HG02642 (cell line): ENCODE measurements at regions not wholly inside any gene's neighbourhood (a gene's known extent, or its start where the extent isn't known, plus 50 kb on each side); places are given as distances from the start of the nearest gene placed in this dataset.

ENCODE experiments used
- ATAC-seq: cut with Tn5 transposase; IDR thresholded peaks from one replicate; pipeline ENCODE4 v1.9.1; 2021; ENCODE audit warnings: mild to moderate bottlenecking; ENCODE audit not compliant: unreplicated experiment, poor library complexity

DNA sequence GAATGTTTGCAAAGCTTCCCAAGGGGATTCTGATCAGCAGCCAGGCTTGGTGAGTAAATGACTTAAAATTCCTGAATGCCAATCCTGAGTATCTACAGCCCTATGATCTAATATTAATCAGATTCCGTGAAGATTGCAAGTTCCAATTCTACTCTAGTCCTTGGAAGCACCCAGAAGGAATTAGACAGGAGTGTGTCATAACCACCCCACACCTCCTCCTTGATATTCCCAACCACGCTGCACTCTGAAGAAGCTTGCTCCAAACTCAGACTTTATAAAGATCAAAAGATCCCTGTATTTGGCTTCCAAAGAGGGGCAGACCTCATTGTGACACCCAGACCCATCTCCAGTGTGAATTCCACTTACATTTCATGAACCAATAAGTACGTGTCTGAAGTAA, 306.0 kb downstream of the BCL11B start:
- ATAC-seq: no peak

GRCh38 chr14:98966475-98967162, 305.4 kb downstream of the BCL11B start:
- no peak for ATAC-seq

GRCh38 chr14:98974113-98974512, 297.9 kb downstream of the BCL11B start:
- no peak for ATAC-seq

GRCh38 chr14:98976271-98976670, 295.7 kb downstream of the BCL11B start:
- ATAC-seq: no peak

- ATAC-seq: no peak
Measured at GRCh38 chr14:98977451-98977850, 294.5 kb downstream of the BCL11B start.

DNA sequence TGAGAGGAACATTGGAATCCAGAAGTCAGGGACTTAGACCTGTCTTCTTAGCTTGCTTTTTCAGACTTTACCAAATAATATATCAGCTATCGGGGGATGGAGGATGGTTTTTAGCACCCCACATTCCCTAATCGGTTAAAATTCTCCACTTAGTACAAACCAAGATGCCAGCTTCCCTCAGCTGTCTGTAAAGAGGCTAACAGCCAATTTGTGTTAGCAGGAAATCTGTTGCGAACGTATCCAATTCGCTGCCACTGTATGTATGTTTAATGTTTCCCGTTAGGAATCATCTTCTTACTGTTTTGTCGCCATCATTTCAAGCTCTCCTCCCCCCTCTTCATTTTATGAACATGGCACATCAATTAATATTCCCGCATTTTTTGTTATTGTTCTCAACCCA, 289.0 kb downstream of the BCL11B start:
- ATAC-seq: no peak

DNA sequence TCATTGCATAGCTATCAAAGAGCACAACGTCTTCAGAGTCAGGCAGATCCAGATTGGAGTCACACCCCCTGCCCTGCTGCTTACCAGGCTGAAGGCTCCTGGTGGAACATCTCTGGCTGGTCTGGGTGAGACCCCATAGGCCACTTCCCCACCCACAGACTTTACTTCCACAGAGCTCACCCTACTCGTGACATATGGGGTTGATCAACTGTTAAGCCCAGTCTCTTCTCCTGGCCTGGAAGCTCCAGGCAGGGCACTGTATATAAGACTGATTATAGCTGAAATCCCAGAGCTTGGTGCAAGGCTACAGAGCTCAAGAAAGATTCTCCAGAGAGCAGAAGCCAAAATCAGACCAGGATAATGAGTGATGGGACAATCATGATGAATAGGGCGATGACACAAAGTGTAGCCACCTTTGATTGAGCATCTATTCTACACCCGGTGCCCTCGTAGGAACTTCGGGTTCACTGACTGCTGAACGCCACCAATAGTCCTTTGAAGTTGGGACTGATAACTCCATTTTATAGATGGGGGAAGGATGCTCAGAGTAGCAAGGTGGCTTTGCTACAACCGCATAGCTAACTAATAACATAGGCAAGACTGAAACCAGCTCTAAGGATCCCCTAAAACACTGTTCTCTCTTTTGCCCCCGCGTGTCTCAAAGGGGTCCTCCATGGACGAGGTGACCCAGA, 287.8 kb downstream of the BCL11B start:
- no peak for ATAC-seq

- ATAC-seq: no peak
Measured at GRCh38 chr14:98984719-98985041, 287.3 kb downstream of the BCL11B start.

GRCh38 chr14:98993818-98994217, 278.2 kb downstream of the BCL11B start:
- ATAC-seq: no peak

- no peak for ATAC-seq
Measured at GRCh38 chr14:98994561-98994960, 277.4 kb downstream of the BCL11B start.

DNA sequence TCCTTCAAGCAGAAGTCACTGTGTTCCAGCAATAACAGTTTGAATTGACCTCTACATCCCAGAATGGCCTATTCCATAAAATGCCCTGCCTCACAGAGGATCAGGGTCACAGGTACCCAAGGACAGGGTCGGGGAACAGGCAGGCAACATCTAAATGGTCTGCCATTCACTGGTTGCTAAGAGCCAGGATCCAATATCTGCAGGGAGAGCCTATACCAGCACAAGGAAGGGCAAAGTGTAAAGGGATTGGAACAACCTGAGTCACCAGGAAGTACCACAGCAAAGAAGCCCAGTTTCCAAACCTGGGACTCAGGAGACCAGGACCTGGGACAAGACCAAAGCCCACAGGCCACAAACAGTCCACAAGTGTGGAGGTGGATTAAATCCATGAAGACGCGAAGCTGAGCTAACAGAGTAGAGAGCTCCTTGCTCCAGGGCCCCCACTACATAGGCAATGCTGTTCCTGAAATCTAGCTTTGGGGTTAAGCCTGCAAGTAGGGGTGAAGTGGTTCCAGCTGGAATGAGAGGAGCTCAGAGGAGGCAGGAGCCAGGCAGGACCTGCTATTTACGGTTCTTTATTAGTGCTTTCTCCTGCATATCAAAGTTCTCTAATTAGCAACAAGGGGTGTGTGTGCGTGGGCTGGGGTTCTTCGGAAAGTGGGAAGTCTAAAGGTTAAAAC, 274.3 kb downstream of the BCL11B start:
- ATAC-seq: no peak

DNA sequence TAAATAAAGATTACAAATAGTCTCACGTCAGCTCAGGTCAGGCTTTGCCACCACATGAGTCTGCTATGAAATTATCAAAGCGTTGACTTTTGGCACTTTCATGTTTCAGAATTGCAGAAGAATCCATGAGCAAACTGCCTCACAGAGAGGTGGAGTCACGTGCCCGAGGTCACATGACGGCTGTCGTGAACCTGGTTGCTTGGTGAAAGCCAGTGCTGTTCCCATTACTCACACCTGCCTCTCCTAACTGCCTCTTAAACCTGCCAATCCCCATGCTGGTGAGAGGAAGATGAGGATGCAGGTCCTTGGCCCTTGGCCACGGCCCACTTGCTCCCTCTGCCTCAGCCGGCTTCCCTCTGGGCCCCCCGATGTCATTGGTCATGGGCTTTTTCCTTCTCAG, 272.7 kb downstream of the BCL11B start:
- no peak for ATAC-seq

DNA sequence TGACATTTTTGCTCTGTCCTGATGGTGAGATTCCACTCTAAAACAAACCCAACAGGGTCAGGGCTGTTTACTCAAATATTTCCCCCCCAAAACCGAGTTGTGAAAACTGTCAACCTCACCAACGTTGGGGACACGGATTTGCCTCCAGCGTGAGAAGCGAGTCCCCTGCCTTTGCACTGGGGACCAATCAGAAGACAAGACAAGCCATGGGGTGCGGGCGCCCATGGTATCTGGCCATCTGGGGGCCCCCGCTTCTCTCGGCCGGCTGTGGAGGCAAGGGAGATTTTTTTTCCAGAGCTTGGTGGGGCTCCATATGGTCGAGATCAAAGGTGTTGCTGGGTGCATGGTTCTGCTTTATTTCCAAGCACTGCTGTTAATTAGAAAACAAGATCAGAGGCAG, 272.1 kb downstream of the BCL11B start:
- ATAC-seq: no peak

GRCh38 chr14:99001241-99001640, 270.8 kb downstream of the BCL11B start:
- ATAC-seq: no peak

GRCh38 chr14:99003646-99004045, 268.4 kb downstream of the BCL11B start:
- no peak for ATAC-seq

- ATAC-seq: no peak
Measured at GRCh38 chr14:99004112-99004511, 267.9 kb downstream of the BCL11B start.

DNA sequence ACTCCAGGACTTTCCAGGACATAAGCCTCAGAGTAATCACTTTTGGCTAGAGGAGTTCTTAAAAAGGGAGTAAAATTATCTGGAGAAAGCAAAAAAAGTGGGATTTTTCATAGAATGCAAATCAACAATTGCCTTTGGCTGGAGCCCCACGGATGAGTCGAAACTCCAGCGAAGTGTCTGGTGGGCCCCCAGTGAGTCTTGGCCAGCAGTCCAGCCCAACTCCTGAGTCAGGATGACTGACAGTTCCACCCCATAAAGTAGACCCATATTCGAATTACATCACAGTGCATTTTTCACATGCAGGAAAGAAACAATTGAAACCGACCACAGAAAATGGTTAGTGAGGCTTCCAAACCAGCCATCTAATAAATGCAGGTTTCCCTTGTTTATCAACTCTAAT, 265.7 kb downstream of the BCL11B start:
- no peak for ATAC-seq

GRCh38 chr14:99007795-99008194, 264.2 kb downstream of the BCL11B start:
- ATAC-seq: no peak

- no peak for ATAC-seq
Measured at GRCh38 chr14:99009871-99010270, 262.1 kb downstream of the BCL11B start.

- no peak for ATAC-seq
Measured at GRCh38 chr14:99011385-99011784, 260.6 kb downstream of the BCL11B start.

- ATAC-seq: no peak
Measured at GRCh38 chr14:99012703-99013102, 259.3 kb downstream of the BCL11B start.

DNA sequence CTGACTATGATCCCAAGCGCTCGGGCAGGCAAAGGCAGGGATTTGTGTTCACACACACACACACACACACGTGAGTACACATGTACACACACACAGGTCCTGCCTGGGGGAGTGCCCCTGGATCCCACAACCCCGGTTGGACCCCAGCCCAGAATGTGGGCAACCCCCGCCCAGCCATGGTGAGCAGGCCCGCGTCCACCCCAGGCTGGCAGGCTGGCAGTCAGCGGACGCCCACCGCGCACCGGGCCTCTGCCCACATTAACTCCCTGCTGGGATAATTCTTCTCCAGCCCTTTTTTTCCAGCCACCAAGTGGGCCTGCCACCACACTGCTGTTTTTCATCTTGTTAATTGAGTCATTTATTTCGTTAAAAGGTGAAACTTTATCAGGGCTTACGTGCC, 256.2 kb downstream of the BCL11B start:
- no peak for ATAC-seq
